ENCODE measurements at regions not wholly inside any gene's neighbourhood (a gene's known extent, or its start where the extent isn't known, plus 50 kb on each side); places are given as distances from the start of the nearest gene placed in this dataset.

DNA sequence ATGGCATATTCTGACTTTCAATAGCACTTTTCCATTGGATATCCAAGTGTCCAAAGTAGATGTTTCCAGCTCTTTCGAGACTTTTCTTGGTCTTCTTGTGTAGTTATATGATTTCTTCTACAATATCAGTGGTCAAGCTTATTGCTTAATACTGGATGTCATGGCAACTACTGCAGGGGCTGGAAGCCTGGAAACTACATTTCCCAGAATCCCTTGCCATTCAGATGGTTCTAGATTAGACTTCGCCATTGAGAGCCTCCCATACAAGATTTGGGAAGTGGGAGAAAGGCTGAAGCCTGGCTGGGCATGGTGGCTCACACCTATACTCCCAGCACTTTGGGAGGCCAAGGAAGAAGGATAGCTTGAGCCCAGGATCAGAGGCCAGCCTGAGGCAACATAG, 153.6 kb downstream of the C16orf95 start:
- H3K4me1 ChIP-seq (ENCODE audit: control insufficient read depth, insufficient read depth, low read length) = no peaks in the 10 kb centered on the region

DNA sequence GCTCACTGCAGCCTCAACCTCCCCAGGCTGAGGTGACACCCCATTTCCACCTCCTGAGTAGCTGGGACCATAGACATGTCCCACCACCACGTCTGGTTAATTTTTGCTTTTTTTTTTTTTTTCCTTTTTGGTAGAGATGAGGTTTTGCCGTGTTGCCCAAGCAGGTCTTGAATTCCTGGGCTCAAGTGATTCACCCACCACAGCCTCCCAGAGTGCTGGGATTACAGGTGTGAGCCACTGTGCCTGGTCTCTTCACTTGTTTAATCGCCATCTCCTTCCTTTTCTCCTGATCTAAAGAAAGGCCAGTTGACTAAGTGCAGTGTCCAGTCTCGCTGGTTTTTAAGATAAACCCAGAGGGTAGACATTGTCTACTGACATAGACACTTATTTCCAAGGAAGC, 152.0 kb downstream of the C16orf95 start:
- Histone ChIP-seq H3K9me3 (ENCODE audit: control insufficient read depth, insufficient read depth, low read depth, low read length) (no peaks in the 10 kb centered on the region), H3K4me1 (ENCODE audit: control insufficient read depth, insufficient read depth, low read length) (no peaks in the 10 kb centered on the region), H3K36me3 (ENCODE audit: control insufficient read depth in 2 of 2, insufficient read depth in 1 of 2, low read length in 2 of 2) (no peaks in the 10 kb centered on the region), H3K4me3 (ENCODE audit: low read depth, low read length) (no peak overlapping the region), H3K27ac (ENCODE audit: extremely low read depth, low read depth, low read length) (no peak overlapping the region)
- CTCF ChIA-PET = interaction anchor here (0.5 to 0.6 kb wide), 2 partner anchors 16 to 134 kb away, joined by 3 read pairs; no protein-coding TSS in a partner anchor
- POLR2A ChIA-PET = no interaction called here
- TF ChIP-seq ZNF585B (tag by site-specific recombination; IDR thresholded peaks at IDR 0.05) (no peak), ZNF140 (tag by site-specific recombination; IDR thresholded peaks at IDR 0.05) (no peak), KLF1 (tag by site-specific recombination; IDR thresholded peaks at IDR 0.05) (no peak), ZFP37 (tag by site-specific recombination; IDR thresholded peaks at IDR 0.05) (no peak), ZNF175 (tag by site-specific recombination; IDR thresholded peaks at IDR 0.05) (no peak), ZNF623 (tag by site-specific recombination; IDR thresholded peaks at IDR 0.05) (no peak)
- TF ChIP-seq, protein P1, sequence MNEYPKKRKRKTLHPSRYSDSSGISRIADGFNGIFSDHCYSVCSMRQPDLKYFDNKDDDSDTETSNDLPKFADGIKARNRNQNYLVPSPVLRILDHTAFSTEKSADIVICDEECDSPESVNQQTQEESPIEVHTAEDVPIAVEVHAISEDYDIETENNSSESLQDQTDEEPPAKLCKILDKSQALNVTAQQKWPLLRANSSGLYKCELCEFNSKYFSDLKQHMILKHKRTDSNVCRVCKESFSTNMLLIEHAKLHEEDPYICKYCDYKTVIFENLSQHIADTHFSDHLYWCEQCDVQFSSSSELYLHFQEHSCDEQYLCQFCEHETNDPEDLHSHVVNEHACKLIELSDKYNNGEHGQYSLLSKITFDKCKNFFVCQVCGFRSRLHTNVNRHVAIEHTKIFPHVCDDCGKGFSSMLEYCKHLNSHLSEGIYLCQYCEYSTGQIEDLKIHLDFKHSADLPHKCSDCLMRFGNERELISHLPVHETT (tag by site-specific recombination; IDR thresholded peaks at IDR 0.05) = no peak
- TF ChIP-seq, protein P2, sequence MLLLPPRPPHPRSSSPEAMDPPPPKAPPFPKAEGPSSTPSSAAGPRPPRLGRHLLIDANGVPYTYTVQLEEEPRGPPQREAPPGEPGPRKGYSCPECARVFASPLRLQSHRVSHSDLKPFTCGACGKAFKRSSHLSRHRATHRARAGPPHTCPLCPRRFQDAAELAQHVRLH (tag by site-specific recombination; IDR thresholded peaks at IDR 0.05) = no peak
- TF ChIP-seq, protein P3, sequence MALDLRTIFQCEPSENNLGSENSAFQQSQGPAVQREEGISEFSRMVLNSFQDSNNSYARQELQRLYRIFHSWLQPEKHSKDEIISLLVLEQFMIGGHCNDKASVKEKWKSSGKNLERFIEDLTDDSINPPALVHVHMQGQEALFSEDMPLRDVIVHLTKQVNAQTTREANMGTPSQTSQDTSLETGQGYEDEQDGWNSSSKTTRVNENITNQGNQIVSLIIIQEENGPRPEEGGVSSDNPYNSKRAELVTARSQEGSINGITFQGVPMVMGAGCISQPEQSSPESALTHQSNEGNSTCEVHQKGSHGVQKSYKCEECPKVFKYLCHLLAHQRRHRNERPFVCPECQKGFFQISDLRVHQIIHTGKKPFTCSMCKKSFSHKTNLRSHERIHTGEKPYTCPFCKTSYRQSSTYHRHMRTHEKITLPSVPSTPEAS (tag by site-specific recombination; IDR thresholded peaks at IDR 0.05) = no peak

More for the DNA sequence above, 153.6 kb downstream of the C16orf95 start:
- Histone ChIP-seq H3K4me3 (ENCODE audit: low read depth, low read length) (no peak overlapping the region), H3K9me3 (ENCODE audit: control insufficient read depth, insufficient read depth, low read depth, low read length) (no peaks in the 10 kb centered on the region), H3K27ac (ENCODE audit: extremely low read depth, low read depth, low read length) (no peak overlapping the region), H3K36me3 (ENCODE audit: control insufficient read depth in 2 of 2, insufficient read depth in 1 of 2, low read length in 2 of 2) (no peaks in the 10 kb centered on the region)
- TF ChIP-seq ZNF48 (tag by site-specific recombination; IDR thresholded peaks at IDR 0.05) (no peak), MZF1 (tag by site-specific recombination; IDR thresholded peaks at IDR 0.05; ENCODE audit: borderline replicate concordance) (no peak), ZNF677 (tag by site-specific recombination; IDR thresholded peaks at IDR 0.05) (no peak), YY1 (tag by site-specific recombination; IDR thresholded peaks at IDR 0.05) (no peak), MEIS1 (CRISPR knock-in tag; IDR thresholded peaks at IDR 0.05; ENCODE audit: borderline replicate concordance) (no peak), ZNF248 (tag by site-specific recombination; IDR thresholded peaks at IDR 0.05) (no peak), ZNF549 (tag by site-specific recombination; IDR thresholded peaks at IDR 0.05) (no peak), OVOL3 (tag by site-specific recombination; IDR thresholded peaks at IDR 0.05) (no peak), ZNF837 (tag by site-specific recombination; IDR thresholded peaks at IDR 0.05) (no peak), ZNF747 (tag by site-specific recombination; IDR thresholded peaks at IDR 0.05) (no peak), HOXC10 (CRISPR knock-in tag; IDR thresholded peaks at IDR 0.05) (no peak), SCRT1 (tag by site-specific recombination; IDR thresholded peaks at IDR 0.05; ENCODE audit: borderline replicate concordance) (no peak)
- TF ChIP-seq, protein P4, sequence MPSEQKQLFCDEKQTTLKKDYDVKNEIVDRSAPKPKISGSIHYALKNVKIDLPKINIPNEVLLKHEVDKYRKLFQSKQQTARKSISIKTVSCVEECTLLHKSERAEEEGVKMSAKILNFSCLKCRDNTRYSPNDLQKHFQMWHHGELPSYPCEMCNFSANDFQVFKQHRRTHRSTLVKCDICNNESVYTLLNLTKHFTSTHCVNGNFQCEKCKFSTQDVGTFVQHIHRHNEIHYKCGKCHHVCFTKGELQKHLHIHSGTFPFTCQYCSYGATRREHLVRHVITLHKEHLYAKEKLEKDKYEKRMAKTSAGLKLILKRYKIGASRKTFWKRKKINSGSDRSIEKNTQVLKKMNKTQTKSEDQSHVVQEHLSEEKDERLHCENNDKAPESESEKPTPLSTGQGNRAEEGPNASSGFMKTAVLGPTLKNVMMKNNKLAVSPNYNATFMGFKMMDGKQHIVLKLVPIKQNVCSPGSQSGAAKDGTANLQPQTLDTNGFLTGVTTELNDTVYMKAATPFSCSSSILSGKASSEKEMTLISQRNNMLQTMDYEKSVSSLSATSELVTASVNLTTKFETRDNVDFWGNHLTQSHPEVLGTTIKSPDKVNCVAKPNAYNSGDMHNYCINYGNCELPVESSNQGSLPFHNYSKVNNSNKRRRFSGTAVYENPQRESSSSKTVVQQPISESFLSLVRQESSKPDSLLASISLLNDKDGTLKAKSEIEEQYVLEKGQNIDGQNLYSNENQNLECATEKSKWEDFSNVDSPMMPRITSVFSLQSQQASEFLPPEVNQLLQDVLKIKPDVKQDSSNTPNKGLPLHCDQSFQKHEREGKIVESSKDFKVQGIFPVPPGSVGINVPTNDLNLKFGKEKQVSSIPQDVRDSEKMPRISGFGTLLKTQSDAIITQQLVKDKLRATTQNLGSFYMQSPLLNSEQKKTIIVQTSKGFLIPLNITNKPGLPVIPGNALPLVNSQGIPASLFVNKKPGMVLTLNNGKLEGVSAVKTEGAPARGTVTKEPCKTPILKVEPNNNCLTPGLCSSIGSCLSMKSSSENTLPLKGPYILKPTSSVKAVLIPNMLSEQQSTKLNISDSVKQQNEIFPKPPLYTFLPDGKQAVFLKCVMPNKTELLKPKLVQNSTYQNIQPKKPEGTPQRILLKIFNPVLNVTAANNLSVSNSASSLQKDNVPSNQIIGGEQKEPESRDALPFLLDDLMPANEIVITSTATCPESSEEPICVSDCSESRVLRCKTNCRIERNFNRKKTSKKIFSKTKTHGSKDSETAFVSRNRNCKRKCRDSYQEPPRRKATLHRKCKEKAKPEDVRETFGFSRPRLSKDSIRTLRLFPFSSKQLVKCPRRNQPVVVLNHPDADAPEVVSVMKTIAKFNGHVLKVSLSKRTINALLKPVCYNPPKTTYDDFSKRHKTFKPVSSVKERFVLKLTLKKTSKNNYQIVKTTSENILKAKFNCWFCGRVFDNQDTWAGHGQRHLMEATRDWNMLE (tag by site-specific recombination; conservative IDR thresholded peaks at IDR 0.05; ENCODE audit: low read depth) = no peak
- TF ChIP-seq, protein P5, sequence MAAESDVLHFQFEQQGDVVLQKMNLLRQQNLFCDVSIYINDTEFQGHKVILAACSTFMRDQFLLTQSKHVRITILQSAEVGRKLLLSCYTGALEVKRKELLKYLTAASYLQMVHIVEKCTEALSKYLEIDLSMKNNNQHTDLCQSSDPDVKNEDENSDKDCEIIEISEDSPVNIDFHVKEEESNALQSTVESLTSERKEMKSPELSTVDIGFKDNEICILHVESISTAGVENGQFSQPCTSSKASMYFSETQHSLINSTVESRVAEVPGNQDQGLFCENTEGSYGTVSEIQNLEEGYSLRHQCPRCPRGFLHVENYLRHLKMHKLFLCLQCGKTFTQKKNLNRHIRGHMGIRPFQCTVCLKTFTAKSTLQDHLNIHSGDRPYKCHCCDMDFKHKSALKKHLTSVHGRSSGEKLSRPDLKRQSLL (tag by site-specific recombination; IDR thresholded peaks at IDR 0.05) = no peak
- TF ChIP-seq, protein P6, sequence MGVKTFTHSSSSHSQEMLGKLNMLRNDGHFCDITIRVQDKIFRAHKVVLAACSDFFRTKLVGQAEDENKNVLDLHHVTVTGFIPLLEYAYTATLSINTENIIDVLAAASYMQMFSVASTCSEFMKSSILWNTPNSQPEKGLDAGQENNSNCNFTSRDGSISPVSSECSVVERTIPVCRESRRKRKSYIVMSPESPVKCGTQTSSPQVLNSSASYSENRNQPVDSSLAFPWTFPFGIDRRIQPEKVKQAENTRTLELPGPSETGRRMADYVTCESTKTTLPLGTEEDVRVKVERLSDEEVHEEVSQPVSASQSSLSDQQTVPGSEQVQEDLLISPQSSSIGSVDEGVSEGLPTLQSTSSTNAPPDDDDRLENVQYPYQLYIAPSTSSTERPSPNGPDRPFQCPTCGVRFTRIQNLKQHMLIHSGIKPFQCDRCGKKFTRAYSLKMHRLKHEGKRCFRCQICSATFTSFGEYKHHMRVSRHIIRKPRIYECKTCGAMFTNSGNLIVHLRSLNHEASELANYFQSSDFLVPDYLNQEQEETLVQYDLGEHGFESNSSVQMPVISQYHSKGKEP (tag by site-specific recombination; IDR thresholded peaks at IDR 0.05) = no peak
- CTCF ChIA-PET = interaction anchor here (0.9 kb wide), 1 partner anchor 87 kb away, joined by 3 read pairs; no protein-coding TSS in a partner anchor
- POLR2A ChIA-PET = no interaction called here
